ENCODE measurements at regions not wholly inside any gene's neighbourhood (a gene's known extent, or its start where the extent isn't known, plus 50 kb on each side); places are given as distances from the start of the nearest gene placed in this dataset.
A peak's percentile ranks its signal among the peaks of the same experiment; 100 is the strongest.
"Not testable (repeated sequence)": the region's sequence is repeated elsewhere in the genome, so short reads cannot be mapped to it uniquely, and the experiment has no call there.

GRCh38 chr4:116150152-116150551 lies 935.2 kb downstream of the TRAM1L1 start:
- DNase-seq (ENCODE audit: low read depth) = peak; percentile 4

DNA sequence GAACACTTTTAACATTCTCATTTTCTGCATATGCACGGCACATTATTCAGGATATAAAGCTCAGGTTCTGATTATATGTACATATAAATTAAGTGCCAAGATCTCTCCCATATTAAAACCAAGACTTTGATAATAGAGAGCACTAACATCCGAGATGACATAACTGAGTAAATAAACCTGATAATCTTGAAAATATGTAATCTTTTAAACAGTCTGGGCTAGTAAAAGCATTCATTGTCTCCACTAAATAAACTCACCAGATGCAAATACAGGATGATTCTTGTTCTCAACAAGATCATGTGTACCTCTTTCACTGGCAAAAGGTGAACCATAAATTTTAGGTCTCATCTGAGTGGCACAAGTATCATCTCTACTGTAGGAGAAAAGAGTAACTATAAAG lies 942.2 kb downstream of the TRAM1L1 start:
- no peak for DNase-seq (ENCODE audit: low read depth)

- no peak for DNase-seq (ENCODE audit: low read depth)
Measured at GRCh38 chr4:116132946-116133345, 952.4 kb downstream of the TRAM1L1 start.

DNA sequence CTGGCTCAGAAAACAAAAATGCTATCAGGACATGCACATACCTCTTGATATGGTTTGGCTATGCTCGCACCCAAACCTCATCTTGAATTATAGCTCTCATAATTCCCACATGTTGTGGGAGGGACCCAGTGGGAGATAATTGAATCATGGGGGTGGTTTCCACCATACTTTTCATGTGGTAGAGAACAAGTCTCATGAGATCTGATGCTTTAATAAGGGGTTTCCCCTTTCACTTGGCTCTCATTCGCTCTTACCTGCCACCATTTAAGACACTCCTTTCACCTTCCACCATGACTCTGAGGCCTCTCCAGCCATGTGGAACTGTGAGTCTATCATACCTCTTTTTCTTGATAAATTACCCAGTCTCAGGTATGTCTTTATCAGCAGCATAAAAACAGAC lies 958.6 kb downstream of the TRAM1L1 start:
- DNase-seq (ENCODE audit: low read depth) = no peak

DNA sequence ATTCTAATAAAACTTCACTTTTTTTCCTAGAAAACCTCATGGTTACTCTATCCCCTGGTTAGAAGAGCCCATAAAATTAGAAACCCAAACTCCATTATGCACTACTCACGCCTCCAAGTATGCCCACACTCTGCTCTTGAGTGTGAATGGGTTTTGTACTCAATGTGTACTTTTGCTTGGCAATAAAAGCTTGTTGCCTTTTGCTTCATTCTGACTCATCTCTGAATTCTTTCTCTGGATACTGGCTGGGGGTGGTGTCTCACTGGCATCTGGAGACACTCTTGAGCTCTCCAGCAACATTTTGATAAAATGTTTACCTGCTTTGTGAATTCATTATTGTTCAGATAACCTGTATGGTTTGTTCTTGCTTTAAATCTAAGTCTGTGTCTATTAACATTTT lies 963.3 kb downstream of the TRAM1L1 start:
- peak; percentile 65 for DNase-seq (ENCODE audit: low read depth)

DNA sequence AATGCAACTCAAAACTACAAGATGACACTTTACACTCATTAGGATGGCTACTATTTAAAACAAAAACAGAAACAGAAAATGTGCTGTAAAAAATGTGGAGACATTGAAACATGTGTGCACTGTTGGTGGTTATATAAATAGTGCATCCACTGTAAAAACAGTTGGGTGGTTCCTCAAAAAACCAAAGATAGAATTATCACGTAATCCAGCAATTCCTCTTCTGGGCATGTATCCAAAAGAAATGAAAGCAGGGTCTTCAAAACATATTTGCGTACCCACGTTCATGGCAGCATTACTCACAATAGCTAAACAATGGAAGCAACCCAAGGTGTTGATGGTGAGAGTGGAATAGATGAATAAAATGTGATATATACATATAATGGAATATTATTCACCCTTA lies 967.2 kb downstream of the TRAM1L1 start:
- DNase-seq (ENCODE audit: low read depth) = no peak

- DNase-seq (ENCODE audit: low read depth) = not testable (repeated sequence)
Measured at GRCh38 chr4:116112861-116113260, 972.5 kb downstream of the TRAM1L1 start.

- DNase-seq (ENCODE audit: low read depth) = no peak
Measured at GRCh38 chr4:116110713-116111112, 974.7 kb downstream of the TRAM1L1 start.

GRCh38 chr4:116108606-116109005 lies 976.8 kb downstream of the TRAM1L1 start:
- DNase-seq (ENCODE audit: low read depth) = no peak

DNA sequence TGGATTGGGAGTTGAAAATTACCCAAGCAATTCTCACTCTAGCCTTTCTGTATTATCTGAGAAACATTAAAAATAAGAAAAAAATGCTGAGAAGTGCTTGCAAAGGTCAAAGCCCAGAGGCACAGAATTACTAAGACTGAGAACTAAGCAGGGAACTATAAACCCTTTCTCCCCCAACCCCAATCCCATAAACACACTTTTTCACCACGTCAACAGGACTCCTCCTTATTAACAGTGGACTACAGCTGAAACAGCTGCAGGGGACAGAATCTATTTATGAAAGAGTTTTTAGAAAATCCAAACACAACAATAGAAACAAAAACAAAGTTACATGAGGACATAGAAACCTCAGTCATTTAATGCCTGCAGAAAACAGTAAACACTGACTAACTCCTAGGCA lies 984.1 kb downstream of the TRAM1L1 start:
- no peak for DNase-seq (ENCODE audit: low read depth)

DNA sequence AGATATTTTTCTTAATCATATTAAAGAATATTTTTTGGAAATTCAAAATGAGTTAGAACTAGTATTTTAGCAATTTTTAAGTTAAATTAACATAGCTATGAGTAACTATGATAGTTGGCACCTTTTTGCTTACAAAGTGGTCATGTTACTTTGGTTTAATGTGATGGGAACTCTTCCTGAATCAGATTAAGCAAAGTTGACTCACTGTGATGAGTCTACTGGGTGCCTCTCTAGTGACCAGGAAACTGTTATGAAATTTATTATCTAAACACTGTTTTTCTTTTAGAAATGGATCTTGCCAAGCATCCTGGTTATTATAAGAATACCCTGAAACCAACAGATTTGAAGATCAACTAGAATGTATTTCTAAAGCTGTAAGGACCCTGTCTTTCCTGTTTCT lies 985.8 kb downstream of the TRAM1L1 start:
- DNase-seq (ENCODE audit: low read depth) = peak; percentile 46

DNA sequence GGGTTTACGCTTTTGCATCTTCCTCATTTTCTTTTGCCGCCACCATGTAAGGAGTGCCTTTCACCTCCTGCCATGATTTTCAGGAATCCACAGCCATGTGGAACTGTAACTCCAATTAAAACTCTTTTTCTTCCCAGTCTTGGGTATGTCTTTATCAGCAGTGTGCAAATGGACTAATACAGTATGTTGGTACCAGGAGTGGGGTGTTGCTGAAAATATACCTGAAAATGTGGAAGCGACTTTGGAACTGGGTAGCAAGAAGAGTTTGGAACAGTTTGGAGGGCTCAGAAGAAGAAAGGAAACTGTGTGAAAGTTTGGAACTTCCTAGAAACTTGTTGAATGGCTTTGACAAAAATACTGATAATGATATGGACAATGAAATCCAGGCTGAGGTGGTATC lies 983.9 kb upstream of the NDST4 start:
- not testable (repeated sequence) for DNase-seq (ENCODE audit: low read depth)

DNA sequence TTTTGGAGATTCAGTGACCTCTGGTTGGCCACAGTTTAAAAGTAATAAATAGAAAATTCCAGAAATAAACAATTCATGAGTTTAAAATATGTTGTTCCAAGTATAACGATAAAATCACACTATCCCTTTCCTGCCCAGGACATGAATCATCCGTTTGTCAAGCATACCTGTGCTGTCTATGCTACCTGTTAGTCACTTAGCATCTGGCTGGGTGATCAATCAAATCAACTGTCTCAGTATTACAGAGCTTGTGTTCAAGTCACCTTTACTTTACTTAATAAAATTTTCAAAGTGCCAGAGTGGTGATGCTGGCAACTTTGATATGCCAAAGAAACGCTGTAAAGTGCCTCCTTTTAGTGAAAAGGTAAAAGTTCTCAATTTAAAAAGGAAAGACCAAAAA lies 979.5 kb upstream of the NDST4 start:
- no peak for DNase-seq (ENCODE audit: low read depth)

GRCh38 chr4:116088771-116089170 lies 975.4 kb upstream of the NDST4 start:
- no peak for DNase-seq (ENCODE audit: low read depth)

DNA sequence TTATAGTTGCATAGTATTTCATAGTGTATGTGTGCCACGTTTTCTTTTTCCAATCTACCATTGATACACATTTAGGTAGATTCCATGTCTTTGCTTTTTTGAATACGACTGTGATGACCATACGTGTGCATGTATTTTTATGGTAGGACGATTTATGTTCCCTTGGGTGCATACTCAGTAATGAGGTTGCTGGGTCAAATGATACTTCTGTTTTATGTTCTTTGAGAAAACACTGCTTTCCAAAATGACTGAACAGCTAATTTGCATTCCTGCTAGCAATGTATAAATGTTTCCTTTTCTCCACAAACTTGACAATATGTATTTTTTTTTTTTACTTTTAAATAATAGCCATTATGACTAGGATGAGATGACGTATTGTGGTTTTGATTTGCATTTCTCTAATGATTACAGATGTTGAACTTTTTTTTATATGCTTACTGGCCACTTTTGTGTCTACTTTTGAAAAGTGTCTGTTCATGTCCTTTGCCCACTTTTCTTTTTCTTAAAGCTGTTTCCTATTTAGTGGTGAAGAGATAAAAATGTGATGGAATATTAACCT lies 969.5 kb upstream of the NDST4 start:
- no peak for DNase-seq (ENCODE audit: low read depth)

GRCh38 chr4:116073051-116073450 lies 959.6 kb upstream of the NDST4 start:
- no peak for DNase-seq (ENCODE audit: low read depth)

GRCh38 chr4:116070283-116070682 lies 956.9 kb upstream of the NDST4 start:
- peak; percentile 56 for DNase-seq (ENCODE audit: low read depth)

DNA sequence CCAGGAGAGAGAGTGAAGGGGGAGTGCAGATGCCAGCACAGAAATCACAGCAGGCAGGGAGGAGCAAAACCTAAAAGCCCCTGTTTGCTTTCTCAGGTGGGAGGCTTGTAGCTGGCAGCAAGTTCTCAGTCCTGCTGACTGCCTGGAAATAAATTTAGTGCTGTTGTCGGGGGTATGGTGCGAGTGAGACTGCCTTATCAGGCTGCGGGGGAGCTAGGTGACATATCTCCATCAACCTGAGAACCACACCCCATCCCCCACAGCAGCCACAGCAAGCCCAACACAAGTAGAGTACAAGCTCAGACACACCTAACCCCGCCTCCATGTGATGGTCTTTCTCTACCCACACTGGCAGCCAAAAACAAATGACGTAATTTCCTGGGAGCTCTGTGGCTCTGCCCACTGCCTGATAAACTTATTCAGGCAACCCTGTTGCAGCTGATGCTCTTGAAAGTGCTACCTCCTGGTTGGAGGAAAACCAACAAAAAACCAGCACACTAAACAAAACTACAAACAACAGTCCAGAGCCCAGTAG lies 953.4 kb upstream of the NDST4 start:
- DNase-seq (ENCODE audit: low read depth) = peak; percentile 5

GRCh38 chr4:116064331-116064730 lies 950.9 kb upstream of the NDST4 start:
- no peak for DNase-seq (ENCODE audit: low read depth)

- DNase-seq (ENCODE audit: low read depth) = no peak
Measured at GRCh38 chr4:116059361-116059760, 945.9 kb upstream of the NDST4 start.

DNA sequence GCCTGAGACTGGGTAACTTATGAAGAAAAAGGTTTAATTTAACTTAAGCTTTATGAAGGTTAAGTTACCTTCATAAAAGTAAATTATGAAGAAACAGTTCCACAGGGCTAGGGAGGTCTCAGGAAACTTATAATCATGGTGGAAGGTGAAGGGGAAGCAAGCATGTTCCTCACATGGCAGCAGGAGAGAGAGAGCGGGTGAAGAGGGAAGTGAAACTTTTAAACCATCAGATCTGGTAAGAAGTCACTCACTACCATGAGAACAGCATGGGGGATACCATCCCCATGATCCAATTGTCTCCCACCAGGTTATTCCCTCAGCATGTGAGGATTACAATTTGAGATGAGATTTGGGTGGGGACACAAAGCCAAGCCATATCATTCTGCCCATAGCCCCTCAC lies 944.7 kb upstream of the NDST4 start:
- no peak for DNase-seq (ENCODE audit: low read depth)

DNA sequence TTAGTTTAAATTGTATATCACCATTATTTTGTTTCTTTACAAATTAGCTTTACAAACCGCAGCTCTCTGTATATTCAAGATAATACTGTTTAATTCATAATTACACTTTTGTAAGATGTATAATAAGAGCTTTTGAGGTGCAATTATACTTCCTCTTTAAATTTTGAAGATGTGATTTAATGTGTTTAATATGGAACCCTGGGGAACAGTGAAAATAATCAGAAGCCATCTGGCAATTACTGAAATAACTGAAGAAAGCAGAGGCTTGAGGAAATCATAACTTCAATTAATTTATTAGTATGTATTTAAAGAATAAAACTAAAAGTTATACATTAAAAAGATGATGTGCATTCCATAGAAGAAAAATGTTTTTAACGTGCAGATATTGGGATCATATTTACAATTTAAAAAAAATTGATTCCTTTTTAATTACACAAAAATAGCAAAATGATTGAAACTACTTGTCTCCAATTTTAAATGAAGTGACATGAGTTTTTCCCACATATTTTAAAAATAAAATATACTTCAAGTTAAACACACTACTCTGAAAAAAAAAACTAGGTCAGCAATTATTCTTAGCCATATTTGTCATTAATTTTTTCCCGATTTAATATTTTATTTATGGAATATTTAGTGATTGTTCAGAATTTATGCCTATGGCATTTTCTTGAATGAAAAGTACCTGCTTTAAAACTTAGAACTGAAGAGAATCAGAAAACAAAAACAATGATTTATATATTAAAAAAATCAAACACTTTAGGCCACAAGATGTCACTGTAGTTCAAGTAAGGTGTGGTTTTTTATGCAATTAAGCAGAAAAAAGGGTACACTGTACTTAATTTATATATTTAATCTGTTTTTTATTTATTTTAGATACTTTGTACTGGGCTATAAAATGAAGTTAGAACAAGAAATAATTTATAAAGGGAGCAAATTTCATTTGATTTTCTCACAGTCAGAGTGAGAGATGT lies 942.7 kb upstream of the NDST4 start:
- DNase-seq (ENCODE audit: low read depth) = peak; percentile 8

DNA sequence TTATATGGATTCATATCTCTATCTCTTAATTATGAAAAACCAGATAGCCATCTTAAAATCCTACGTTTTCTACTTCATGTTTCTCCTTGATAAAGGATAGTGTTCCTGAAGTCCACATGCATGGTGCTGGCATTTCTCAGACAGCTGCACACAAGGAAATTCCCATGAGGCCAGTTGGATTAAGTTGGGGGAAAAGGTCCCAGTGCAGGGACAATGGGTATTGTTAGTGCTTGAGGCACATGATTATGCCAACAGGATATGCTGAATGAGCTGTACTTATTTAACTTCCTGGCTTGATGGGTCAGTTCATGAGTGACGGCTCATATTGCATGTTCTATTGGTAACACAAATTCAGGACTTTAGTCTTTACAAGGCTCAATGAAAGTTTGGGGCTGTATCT lies 913.9 kb upstream of the NDST4 start:
- DNase-seq (ENCODE audit: low read depth) = peak; percentile 87
